Spleen (tissue), 11 donors: ENCODE measurements at regions not wholly inside any gene's neighbourhood (a gene's known extent, or its start where the extent isn't known, plus 50 kb on each side); places are given as distances from the start of the nearest gene placed in this dataset.

ENCODE experiments used
- DNase-seq: peaks from one replicate; pipeline ENCODE4 v3.0.0-alpha.2; 2020
- H3K27ac ChIP-seq, 8 donors: fragments of 200-600 bp; sonication (generic) in 7 of 8; 1 replicate in 4 of 8; 2 replicates in 4 of 8; pipeline versions ENCODE4 v1.5.0 to v1.8.0; 2016 to 2021; ENCODE audit warnings: inconsistent platforms in 4 of 8, mild to moderate bottlenecking in 4 of 8, moderate library complexity in 1 of 8
- H3K27me3 ChIP-seq, 7 donors: fragments of 200-600 bp; sonication (generic) in 6 of 7; replicated peaks in 1 of 7; 1 replicate in 4 of 7; 2 replicates in 3 of 7; pipeline versions ENCODE4 v1.5.0 to v1.8.0; 2016 to 2021; ENCODE audit warnings: inconsistent platforms in 3 of 7, mild to moderate bottlenecking in 1 of 7
- H3K36me3 ChIP-seq, 6 donors: fragments of 200-600 bp; sonication (generic) in 5 of 6; 1 replicate in 4 of 6; 2 replicates in 2 of 6; pipeline versions ENCODE4 v1.5.0 to v1.8.0; 2016 to 2021; ENCODE audit warnings: inconsistent platforms in 2 of 6
- H3K4me1 ChIP-seq, 6 donors: fragments of 200-600 bp; sonication (generic) in 5 of 6; 1 replicate in 3 of 6; 2 replicates in 3 of 6; pipeline versions ENCODE4 v1.5.0 to v1.8.0; 2016 to 2021; ENCODE audit warnings: inconsistent platforms in 3 of 6
- H3K4me3 ChIP-seq, 8 donors: fragments of 200-600 bp; sonication (generic) in 7 of 8; 1 replicate in 4 of 8; 2 replicates in 4 of 8; pipeline versions ENCODE4 v1.5.0 to v1.8.0; 2016 to 2021; ENCODE audit warnings: inconsistent platforms in 4 of 8, mild to moderate bottlenecking in 4 of 8, moderate library complexity in 2 of 8
- H3K9me3 ChIP-seq, 8 donors: fragments of 200-600 bp; sonication (generic) in 7 of 8; 1 replicate in 4 of 8; 2 replicates in 4 of 8; pipeline versions ENCODE4 v1.5.0 to v1.8.0; 2016 to 2021; ENCODE audit warnings: inconsistent platforms in 4 of 8
- POLR2A ChIP-seq, 3 donors: fragments of 450-650 bp; IDR thresholded peaks; one replicate each; pipeline ENCODE4 v1.5.1; 2017; ENCODE audit warnings: antibody characterized with exemption in 3 of 3, mild to moderate bottlenecking in 1 of 3
- POLR2AphosphoS5 ChIP-seq, 3 donors: sonication (generic); formaldehyde crosslinking; IDR thresholded peaks; one replicate each; pipeline ENCODE4 v1.5.1; 2017; ENCODE audit warnings: antibody characterized with exemption in 3 of 3
- WGBS, 5 donors: extraction: QIAGEN DNeasy Blood & Tissue Kit in 3 of 5; methylation state at CpG; one replicate each; pipeline versions ENCODE4 v1.1.5 to v1.1.7; 2013 to 2018; 5-methylcytosine and 5-hydroxymethylcytosine counted together
- intact Hi-C: fragments of 100-400 bp; cut with DNase I; formaldehyde crosslinking; loops from one replicate; pipeline ENCODE4 v1.15.0; 2023; ENCODE audit warnings: low total_unique reads
- TF ChIP-seq, protein P1 (sequence below), 11 experiments: fragments of 200-600 bp in 7 of 11; fragments of 450-650 bp in 4 of 11; sonication (generic) in 4 of 11; IDR thresholded peaks in 8 of 11; conservative IDR thresholded peaks in 3 of 11; 1 replicate in 7 of 11; 2 replicates in 4 of 11; pipeline versions ENCODE4 v1.4.0 to v1.8.0; 2016 to 2021; ENCODE audit warnings: antibody characterized with exemption in 11 of 11, inconsistent platforms in 4 of 11, mild to moderate bottlenecking in 1 of 11
- donor health status: healthy with polysubstance abuse.
- donor health status: DM: no; HTN: no; CAD: no; lungs with moderate emphysema.
- donor health status: DM: no; HTN: no; CAD: no.
- donor health status: Bipolar disorder and iron deficiency.
- donor health status: healthy.
- donor health status: DM: no; HTN: no; CAD: no.
- donor health status: DM: yes; HTN: yes; CAD: no.

DNA sequence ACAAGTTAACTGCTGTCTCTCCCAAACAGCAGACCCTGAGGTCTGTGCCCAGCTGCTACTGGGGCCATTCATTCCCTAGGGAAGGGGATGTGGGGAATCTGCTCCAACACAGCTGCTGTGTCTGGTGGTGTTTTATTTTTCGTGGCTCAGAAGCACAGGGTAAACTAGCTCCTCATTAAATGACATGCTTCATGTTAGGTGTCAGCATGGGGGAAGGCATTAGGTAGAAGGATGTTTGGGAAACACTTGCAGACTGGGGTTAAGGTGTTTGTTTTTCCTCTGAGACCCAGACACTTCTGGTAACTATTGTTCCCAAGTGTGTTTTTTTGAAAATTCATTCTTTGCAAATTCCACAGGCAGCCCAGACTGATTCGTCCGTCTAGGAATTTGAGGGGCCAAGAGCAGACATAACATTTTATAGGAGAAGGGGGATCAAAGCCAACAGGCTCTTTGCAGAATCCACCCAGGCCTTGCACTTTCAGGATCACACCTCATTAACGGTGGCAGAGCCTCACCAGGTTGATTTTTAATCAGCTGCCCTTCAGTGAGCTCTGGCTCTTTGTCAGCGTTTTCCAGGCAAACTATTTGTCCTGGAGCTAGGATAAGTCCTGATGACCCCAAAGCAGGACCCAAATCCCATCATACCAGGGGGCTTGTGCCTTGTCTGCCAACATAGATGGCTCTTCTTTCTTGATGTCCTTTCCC, 65.4 kb upstream of the ITGA11 start:
- TF ChIP-seq POLR2A (IDR thresholded peaks at IDR 0.05), result no peak
- TF ChIP-seq, protein P1, sequence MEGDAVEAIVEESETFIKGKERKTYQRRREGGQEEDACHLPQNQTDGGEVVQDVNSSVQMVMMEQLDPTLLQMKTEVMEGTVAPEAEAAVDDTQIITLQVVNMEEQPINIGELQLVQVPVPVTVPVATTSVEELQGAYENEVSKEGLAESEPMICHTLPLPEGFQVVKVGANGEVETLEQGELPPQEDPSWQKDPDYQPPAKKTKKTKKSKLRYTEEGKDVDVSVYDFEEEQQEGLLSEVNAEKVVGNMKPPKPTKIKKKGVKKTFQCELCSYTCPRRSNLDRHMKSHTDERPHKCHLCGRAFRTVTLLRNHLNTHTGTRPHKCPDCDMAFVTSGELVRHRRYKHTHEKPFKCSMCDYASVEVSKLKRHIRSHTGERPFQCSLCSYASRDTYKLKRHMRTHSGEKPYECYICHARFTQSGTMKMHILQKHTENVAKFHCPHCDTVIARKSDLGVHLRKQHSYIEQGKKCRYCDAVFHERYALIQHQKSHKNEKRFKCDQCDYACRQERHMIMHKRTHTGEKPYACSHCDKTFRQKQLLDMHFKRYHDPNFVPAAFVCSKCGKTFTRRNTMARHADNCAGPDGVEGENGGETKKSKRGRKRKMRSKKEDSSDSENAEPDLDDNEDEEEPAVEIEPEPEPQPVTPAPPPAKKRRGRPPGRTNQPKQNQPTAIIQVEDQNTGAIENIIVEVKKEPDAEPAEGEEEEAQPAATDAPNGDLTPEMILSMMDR (IDR thresholded peaks at IDR 0.05 in 8 of 11, conservative IDR thresholded peaks at IDR 0.05 in 3 of 11), result no peak
- no peak for TF ChIP-seq POLR2AphosphoS5 (IDR thresholded peaks at IDR 0.05)
- Histone ChIP-seq H3K4me1 (no peaks in the 10 kb centered on the region), H3K27ac (no peak overlapping the region), H3K4me3 (no peak overlapping the region), H3K36me3 (no peaks in the 10 kb centered on the region), H3K9me3 (no peaks in the 10 kb centered on the region), H3K27me3 (peaks cover 0 to 14% (median 0%) of the 10 kb centered on the region in 7 donors)
- intact Hi-C loops, result no loop called here
- DNase-seq, result no peak
- WGBS, 5 donors, result 64 to 89% (median 77%) methylated on average over 5 of the region's 5 CpGs

- intact Hi-C loops, result no loop called here
- H3K4me3 ChIP-seq, result no peak overlapping the region
- H3K27ac ChIP-seq, result no peak overlapping the region
- peaks cover 0 to 10% (median 0%) of the 10 kb centered on the region in 7 donors for H3K27me3 ChIP-seq
- H3K9me3 ChIP-seq, result no peaks in the 10 kb centered on the region
- no peaks in the 10 kb centered on the region for H3K36me3 ChIP-seq
- TF ChIP-seq POLR2A (IDR thresholded peaks at IDR 0.05), result no peak
- no peak for TF ChIP-seq POLR2AphosphoS5 (IDR thresholded peaks at IDR 0.05)
- TF ChIP-seq, protein P1 (IDR thresholded peaks at IDR 0.05 in 8 of 11, conservative IDR thresholded peaks at IDR 0.05 in 3 of 11), result no peak
- no peak for DNase-seq
- WGBS, 5 donors, result 87 to 100% (median 89%) methylated on average over 2 of the region's 2 CpGs
- H3K4me1 ChIP-seq, result no peaks in the 10 kb centered on the region
Measured at GRCh38 chr15:68498076-68498475, 66.1 kb upstream of the ITGA11 start.

- no peaks in the 10 kb centered on the region for H3K36me3 ChIP-seq
- H3K4me3 ChIP-seq, result no peak overlapping the region
- H3K27ac ChIP-seq, result no peak overlapping the region
- no peaks in the 10 kb centered on the region for H3K9me3 ChIP-seq
- peaks cover 0 to 3% (median 0%) of the 10 kb centered on the region in 7 donors for H3K27me3 ChIP-seq
- DNase-seq, result no peak
- WGBS, 5 donors, result 76 to 89% (median 84%) methylated on average over 5 of the region's 5 CpGs
- intact Hi-C loops, result no loop called here
- no peak for TF ChIP-seq POLR2AphosphoS5 (IDR thresholded peaks at IDR 0.05)
- TF ChIP-seq, protein P1 (IDR thresholded peaks at IDR 0.05 in 8 of 11, conservative IDR thresholded peaks at IDR 0.05 in 3 of 11), result no peak
- TF ChIP-seq POLR2A (IDR thresholded peaks at IDR 0.05), result no peak
- no peaks in the 10 kb centered on the region for H3K4me1 ChIP-seq
Measured at GRCh38 chr15:68499620-68500312, 67.8 kb upstream of the ITGA11 start.
